ENCODE measurements at regions not wholly inside any gene's neighbourhood (a gene's known extent, or its start where the extent isn't known, plus 50 kb on each side); places are given as distances from the start of the nearest gene placed in this dataset.

GRCh38 chr16:86965840-86966550 is 351.2 kb downstream of the C16orf95 start:
- Mint-ChIP-seq H3K9me3 (no peaks in the 10 kb centered on the region), H3K27me3 (ENCODE audit: low read depth in 2 of 2) (peaks cover 6 to 7% of the 10 kb centered on the region in 2 donors), H3K27ac (no peak overlapping the region), H3K4me3 (no peak overlapping the region), H3K36me3 (no peaks in the 10 kb centered on the region), H3K4me1 (no peaks in the 10 kb centered on the region)
- H3K4me1 ChIP-seq (ENCODE audit: control insufficient read depth, insufficient read depth, low read length), result no peaks in the 10 kb centered on the region
- H3K27ac ChIP-seq (ENCODE audit: low read length), result no peak overlapping the region
- no peak for DNase-seq
- no peaks in the 10 kb centered on the region for H3K36me3 ChIP-seq (ENCODE audit: control insufficient read depth, insufficient read depth, low read length)
- no peak for ATAC-seq
- H3K4me3 ChIP-seq (ENCODE audit: low read length), result no peak overlapping the region
- no peaks in the 10 kb centered on the region for H3K27me3 ChIP-seq (ENCODE audit: control insufficient read depth, insufficient read depth, low read length)
- 66% methylated on average over 13 of the region's 13 CpGs for WGBS (ENCODE audit: insufficient coverage)
- H3K9me3 ChIP-seq (ENCODE audit: control insufficient read depth, insufficient read depth, low read length), result no peaks in the 10 kb centered on the region
- intact Hi-C loops (cut with micrococcal nuclease), result no loop called here
- TF ChIP-seq, protein P1, sequence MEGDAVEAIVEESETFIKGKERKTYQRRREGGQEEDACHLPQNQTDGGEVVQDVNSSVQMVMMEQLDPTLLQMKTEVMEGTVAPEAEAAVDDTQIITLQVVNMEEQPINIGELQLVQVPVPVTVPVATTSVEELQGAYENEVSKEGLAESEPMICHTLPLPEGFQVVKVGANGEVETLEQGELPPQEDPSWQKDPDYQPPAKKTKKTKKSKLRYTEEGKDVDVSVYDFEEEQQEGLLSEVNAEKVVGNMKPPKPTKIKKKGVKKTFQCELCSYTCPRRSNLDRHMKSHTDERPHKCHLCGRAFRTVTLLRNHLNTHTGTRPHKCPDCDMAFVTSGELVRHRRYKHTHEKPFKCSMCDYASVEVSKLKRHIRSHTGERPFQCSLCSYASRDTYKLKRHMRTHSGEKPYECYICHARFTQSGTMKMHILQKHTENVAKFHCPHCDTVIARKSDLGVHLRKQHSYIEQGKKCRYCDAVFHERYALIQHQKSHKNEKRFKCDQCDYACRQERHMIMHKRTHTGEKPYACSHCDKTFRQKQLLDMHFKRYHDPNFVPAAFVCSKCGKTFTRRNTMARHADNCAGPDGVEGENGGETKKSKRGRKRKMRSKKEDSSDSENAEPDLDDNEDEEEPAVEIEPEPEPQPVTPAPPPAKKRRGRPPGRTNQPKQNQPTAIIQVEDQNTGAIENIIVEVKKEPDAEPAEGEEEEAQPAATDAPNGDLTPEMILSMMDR (IDR thresholded peaks at IDR 0.05), result no peak

GRCh38 chr16:86966777-86967176 is 350.4 kb downstream of the C16orf95 start:
- no peaks in the 10 kb centered on the region for H3K27me3 ChIP-seq (ENCODE audit: control insufficient read depth, insufficient read depth, low read length)
- H3K4me1 Mint-ChIP-seq, result no peaks in the 10 kb centered on the region
- intact Hi-C loops (cut with micrococcal nuclease), result no loop called here
- no peaks in the 10 kb centered on the region for H3K9me3 ChIP-seq (ENCODE audit: control insufficient read depth, insufficient read depth, low read length)
- TF ChIP-seq, protein P1 (IDR thresholded peaks at IDR 0.05), result no peak
- H3K4me3 Mint-ChIP-seq, result no peak overlapping the region
- H3K27ac ChIP-seq (ENCODE audit: low read length), result no peak overlapping the region
- no peaks in the 10 kb centered on the region for H3K36me3 Mint-ChIP-seq
- no peak for ATAC-seq
- no peak for DNase-seq
- no peaks in the 10 kb centered on the region for H3K36me3 ChIP-seq (ENCODE audit: control insufficient read depth, insufficient read depth, low read length)
- H3K4me1 ChIP-seq (ENCODE audit: control insufficient read depth, insufficient read depth, low read length), result no peaks in the 10 kb centered on the region
- H3K27me3 Mint-ChIP-seq (ENCODE audit: low read depth in 2 of 2), result peaks cover 4 to 7% of the 10 kb centered on the region in 2 donors
- H3K27ac Mint-ChIP-seq, result no peak overlapping the region
- no peaks in the 10 kb centered on the region for H3K9me3 Mint-ChIP-seq
- no peak overlapping the region for H3K4me3 ChIP-seq (ENCODE audit: low read length)
- 94% methylated on average over 11 of the region's 11 CpGs for WGBS (ENCODE audit: insufficient coverage)

DNA sequence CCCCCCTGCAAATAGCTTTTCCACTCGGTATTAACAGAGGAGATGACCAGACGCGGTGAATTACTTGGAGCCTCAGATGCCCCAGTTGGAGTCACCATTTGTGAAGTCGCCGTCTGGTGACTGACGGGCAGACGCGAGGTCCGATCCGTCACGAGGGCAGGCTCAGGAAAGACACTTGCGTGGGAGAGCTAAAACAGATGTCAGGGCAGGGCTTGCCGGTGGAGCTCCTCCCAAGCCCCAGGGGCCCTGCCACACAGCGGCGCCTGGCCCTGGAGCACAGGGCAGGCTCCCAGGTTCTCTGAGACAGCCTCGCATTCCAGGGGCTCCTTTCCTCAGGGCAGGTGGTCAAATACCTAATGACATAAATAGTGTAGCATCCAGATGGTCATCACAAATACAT is 348.3 kb downstream of the C16orf95 start:
- no peak overlapping the region for H3K4me3 Mint-ChIP-seq
- TF ChIP-seq, protein P1 (IDR thresholded peaks at IDR 0.05), result no peak
- no peak for DNase-seq
- no peak for ATAC-seq
- no peaks in the 10 kb centered on the region for H3K9me3 Mint-ChIP-seq
- no peak overlapping the region for H3K4me3 ChIP-seq (ENCODE audit: low read length)
- no peaks in the 10 kb centered on the region for H3K36me3 ChIP-seq (ENCODE audit: control insufficient read depth, insufficient read depth, low read length)
- H3K36me3 Mint-ChIP-seq, result no peaks in the 10 kb centered on the region
- intact Hi-C loops (cut with micrococcal nuclease), result no loop called here
- H3K4me1 ChIP-seq (ENCODE audit: control insufficient read depth, insufficient read depth, low read length), result no peaks in the 10 kb centered on the region
- no peak overlapping the region for H3K27ac ChIP-seq (ENCODE audit: low read length)
- H3K9me3 ChIP-seq (ENCODE audit: control insufficient read depth, insufficient read depth, low read length), result no peaks in the 10 kb centered on the region
- H3K4me1 Mint-ChIP-seq, result no peaks in the 10 kb centered on the region
- WGBS (ENCODE audit: insufficient coverage), result 91% methylated on average over 16 of the region's 16 CpGs
- no peak overlapping the region for H3K27ac Mint-ChIP-seq
- H3K27me3 ChIP-seq (ENCODE audit: control insufficient read depth, insufficient read depth, low read length), result no peaks in the 10 kb centered on the region
- peaks cover 7 to 13% of the 10 kb centered on the region in 2 donors for H3K27me3 Mint-ChIP-seq (ENCODE audit: low read depth in 2 of 2)

- no peaks in the 10 kb centered on the region for H3K36me3 ChIP-seq (ENCODE audit: control insufficient read depth, insufficient read depth, low read length)
- H3K9me3 ChIP-seq (ENCODE audit: control insufficient read depth, insufficient read depth, low read length), result no peaks in the 10 kb centered on the region
- no peak for ATAC-seq
- no peaks in the 10 kb centered on the region for H3K36me3 Mint-ChIP-seq
- TF ChIP-seq, protein P1 (IDR thresholded peaks at IDR 0.05), result no peak
- no peak for DNase-seq
- no peaks in the 10 kb centered on the region for H3K4me1 Mint-ChIP-seq
- H3K27ac Mint-ChIP-seq, result no peak overlapping the region
- peaks cover 7 to 13% of the 10 kb centered on the region in 2 donors for H3K27me3 Mint-ChIP-seq (ENCODE audit: low read depth in 2 of 2)
- 97% methylated on average over 2 of the region's 3 CpGs for WGBS (ENCODE audit: insufficient coverage)
- H3K4me3 Mint-ChIP-seq, result no peak overlapping the region
- H3K4me1 ChIP-seq (ENCODE audit: control insufficient read depth, insufficient read depth, low read length), result no peaks in the 10 kb centered on the region
- H3K4me3 ChIP-seq (ENCODE audit: low read length), result no peak overlapping the region
- H3K27me3 ChIP-seq (ENCODE audit: control insufficient read depth, insufficient read depth, low read length), result no peaks in the 10 kb centered on the region
- no peaks in the 10 kb centered on the region for H3K9me3 Mint-ChIP-seq
- intact Hi-C loops (cut with micrococcal nuclease), result no loop called here
- no peak overlapping the region for H3K27ac ChIP-seq (ENCODE audit: low read length)
These were observed 347.5 kb downstream of the C16orf95 start for GRCh38 chr16:86969716-86970115.

All from natural killer cell (primary cell).